C4-2B (cell line): ENCODE measurements at regions not wholly inside any gene's neighbourhood (a gene's known extent, or its start where the extent isn't known, plus 50 kb on each side); places are given as distances from the start of the nearest gene placed in this dataset.

ENCODE experiments used
- CTCF ChIP-seq: fragments of 450-650 bp; conservative IDR thresholded peaks from 2 replicates; pipeline ENCODE4 v1.5.1; 2017; ENCODE audit warnings: mild to moderate bottlenecking
- ZFX ChIP-seq: fragments of 450-650 bp; IDR thresholded peaks from 2 replicates; pipeline ENCODE4 v1.6.1; 2017

- TF ChIP-seq CTCF (no peak), ZFX (no peak)
Measured at GRCh38 chr11:45053736-45054446, 92.5 kb upstream of the PRDM11 start.
